8988T (cell line): ENCODE measurements at regions not wholly inside any gene's neighbourhood (a gene's known extent, or its start where the extent isn't known, plus 50 kb on each side); places are given as distances from the start of the nearest gene placed in this dataset.
"Not testable (repeated sequence)": the region's sequence is repeated elsewhere in the genome, so short reads cannot be mapped to it uniquely, and the experiment has no call there.

Experiments used
- DNase-seq: peaks from one replicate; pipeline ENCODE4 v3.0.0; 2011

DNA sequence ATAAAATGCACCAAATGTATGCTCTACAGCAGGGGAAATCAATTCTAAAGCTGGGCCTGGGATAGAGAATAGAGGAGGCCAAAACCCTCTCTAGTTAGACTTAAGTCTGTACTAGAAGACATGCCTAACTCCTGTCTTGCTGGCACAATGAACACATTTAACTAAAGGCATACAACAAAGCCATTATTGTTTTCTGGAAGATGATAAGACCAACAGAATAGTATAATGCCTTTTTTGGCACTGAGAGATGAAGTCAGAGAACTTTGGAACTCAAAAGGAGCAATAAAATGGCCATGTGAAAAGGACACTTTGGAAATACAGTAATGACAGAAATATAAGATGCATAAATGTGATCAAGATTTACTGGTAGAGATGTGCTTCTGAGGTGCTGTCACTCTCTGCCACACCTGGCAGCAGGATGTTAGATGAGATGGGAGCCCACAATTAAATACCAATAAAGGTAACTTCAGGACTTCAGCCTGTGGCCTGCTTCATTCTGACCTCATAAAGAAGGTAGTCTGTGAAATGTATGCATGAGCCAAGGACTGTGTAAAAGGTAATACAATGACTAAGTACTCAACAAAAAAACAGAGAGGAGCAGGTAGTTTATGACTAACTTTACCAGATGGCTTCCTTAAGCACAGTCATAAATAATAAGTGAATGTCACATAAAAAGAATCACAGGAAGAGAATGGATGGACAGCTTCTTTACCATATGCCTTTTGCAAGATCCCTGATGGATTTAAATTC lies 333.4 kb downstream of the BCKDHB start:
- DNase-seq, result no peak

DNA sequence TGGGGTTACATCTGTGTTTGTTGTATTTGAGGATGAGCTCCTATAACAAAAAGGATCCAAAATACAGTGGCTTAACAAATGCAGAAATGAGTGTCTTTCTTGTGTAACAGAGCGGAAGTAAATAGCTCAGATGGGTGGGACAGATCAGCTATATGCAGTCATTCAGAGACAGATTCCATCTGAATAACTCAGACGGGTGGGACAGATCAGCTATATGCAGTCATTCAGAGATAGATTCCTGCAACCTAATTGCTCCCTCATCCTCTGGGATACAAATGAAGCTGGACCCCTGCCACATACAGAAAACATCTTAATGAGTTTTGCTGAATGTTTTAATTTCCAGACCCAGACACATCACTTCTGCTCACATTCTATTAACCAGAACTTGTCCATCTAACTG lies 332.3 kb downstream of the BCKDHB start:
- peak; percentile 20 for DNase-seq

DNA sequence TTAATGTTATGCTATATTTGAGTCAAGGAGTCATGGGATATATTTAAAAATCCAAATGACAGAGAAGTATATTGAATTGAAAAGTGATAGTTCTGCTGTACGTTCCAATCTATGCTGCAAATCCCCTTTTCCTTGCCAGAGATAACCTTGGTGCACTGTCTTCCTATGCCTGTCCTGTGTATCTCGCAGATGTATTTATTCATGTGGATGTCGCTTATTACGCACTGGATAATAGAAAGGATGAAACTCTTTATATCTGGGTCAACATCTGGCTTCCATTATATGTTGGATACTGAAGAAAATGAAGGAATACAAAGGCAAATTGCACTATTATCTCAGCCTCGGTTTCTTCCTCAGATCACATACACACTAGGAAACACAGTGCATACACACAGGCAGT lies 331.3 kb downstream of the BCKDHB start:
- DNase-seq, result no peak

DNA sequence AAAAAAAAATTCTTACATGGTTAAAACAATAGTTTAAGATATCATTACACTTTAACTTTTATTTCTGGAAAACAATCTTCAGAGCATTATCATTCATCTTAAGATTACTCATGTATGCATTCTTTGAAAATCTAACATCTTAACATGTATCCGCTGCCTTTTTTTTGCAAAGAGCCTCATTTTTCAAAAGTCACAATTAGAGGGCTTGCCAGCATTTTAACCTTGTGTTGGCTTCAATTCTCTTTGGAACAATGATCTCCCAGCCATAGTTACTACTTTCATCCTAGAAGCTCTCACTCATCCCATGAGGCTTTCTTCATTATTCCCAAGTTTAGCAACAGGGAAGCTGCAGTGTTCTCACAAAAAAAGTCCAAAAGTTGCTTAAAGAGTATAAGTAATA lies 330.8 kb downstream of the BCKDHB start:
- no peak for DNase-seq

DNA sequence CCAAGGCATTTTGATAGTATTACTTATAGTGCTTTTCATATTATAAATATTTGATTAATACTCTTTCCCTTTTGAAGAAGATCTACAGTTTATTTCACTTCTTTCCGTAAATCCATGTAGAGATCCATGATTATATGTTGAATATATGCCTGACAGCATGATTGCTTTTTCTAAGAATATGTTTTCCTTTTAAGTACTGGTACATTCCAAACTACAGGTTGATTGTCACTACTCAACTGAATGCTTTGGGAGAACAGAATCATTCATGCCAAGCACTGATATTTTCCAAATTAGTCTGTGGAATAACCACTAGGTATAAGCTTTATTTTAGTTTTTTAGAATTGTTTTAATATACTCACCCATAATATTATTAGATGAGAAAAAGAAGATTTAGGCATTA lies 330.2 kb downstream of the BCKDHB start:
- no peak for DNase-seq

DNA sequence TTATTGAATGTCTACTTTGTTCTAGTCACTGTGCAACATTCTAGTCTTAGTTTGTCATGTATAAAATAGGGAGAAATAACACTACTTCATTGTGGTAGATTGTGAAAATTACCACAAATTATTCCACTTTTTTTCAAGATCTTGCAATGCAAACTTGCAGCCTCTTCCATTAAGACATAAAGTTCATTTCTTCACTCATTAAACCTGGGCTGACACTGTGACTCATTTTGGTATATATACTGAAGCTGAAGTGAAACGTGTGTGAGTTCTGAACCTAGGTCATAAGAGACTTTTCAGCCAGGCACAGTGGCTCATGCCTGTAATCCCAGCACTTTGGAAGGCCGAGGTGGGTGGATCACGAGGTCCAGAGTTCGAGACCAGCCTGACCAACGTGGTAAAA lies 329.0 kb downstream of the BCKDHB start:
- DNase-seq, result no peak

DNA sequence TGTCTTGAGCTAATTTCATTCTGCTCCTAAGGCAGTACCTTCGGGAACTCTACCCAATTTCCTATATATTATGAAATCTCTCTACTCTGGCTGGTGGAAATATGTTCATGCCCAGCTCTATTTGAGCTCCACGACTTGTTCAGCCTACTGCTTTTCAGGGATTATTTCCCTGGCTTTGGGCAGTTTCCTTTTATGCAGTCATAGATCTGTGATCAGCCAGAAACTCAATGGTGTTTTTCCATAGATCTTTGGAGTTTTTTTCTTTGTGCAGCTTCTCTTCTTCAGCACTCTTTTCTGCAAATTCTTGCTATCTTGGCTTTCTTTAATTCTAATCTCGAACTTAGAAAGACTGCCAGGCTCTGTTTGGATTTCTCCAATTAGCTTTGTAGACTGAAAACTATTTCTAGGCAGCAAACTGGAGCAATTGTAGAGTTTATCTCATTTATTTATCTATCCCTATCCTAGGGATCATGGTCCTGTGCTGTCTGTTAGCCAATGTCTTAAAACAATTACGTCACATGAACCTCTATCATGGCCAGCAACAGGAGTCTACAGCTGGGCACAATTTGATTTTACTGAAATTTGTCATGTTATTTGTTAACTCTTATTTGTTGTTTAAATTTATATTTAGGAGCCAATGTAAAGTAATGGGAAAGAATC lies 328.4 kb downstream of the BCKDHB start:
- no peak for DNase-seq

DNA sequence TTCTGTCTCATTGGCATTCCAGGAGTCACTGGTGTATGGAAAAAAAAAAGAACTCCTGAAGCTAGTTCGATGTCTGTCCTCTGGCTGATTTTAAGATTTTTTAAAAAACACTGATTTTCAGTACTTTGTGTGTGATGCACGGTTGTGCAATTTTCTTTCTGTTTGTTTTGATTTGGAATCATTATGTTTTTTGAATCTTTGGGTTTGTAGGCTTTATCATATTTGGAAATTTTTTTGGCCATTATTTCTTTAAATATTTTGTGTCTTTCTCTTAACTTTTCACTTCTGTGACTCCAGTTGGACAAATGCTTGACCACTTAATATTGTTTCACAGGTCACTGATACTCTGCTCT lies 327.2 kb downstream of the BCKDHB start:
- no peak for DNase-seq

DNA sequence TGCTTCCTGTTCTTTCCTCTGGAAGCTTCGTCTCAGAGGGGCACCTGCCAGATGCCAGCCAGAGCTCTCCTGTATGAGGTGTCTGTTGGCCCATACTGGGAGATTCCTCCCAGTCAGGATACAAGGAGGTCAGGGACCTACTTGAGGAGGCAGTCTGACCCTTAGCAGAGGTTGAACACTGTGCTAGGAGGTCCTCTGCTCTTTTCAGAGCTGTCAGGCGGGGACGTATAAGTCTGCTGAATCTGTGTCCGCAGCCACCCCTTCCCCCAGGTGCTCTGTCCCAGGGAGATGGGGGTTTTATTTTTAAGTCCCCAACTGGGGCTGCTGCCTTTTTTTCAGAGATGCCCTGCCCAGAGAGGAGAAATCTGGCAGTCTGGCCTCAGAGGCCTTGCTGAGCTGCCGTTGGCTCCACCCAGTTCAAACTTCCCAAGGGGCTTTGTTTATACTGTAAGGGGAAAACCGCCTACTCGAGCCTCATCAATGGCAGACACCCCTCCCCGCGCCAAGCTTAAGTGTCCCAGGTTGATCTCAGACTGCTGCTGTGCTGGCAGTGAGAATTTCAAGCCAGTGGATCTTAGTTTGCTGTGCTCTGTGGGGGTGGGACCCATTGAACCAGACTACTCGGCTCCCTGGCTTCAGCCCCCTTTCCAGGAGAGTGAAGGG lies 326.7 kb downstream of the BCKDHB start:
- DNase-seq, result no peak

DNA sequence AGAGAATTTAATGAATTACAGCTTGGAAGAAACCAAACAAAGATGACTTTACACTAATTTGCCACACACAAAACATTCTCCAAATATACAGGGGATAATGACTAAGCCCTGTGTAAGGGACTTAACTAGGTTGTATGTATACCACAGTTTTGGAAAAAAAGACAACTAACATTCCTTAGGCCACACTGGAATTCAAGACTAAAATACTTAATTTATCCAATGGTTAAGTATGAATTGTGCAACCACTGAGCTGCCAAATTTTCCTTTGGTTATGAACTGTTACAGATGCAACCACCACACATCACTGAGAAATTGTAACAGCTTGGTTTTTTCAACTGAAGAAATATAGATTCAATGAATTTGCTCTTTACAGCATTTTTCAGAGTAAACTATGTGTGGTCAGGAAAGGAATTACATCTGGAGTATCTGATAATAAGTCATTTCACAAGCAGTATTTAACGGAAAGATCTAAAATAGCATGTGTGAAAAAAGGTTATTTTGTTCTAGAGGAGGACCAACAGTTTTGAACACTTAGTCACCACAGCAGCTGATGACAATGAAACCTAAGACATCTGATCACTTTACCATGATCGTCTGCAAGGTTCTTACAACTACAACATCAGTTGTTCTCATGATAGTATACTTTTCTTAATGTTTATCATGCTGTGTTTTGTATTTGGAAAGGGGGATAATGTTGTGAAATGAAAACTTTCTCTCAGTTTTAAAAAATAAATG lies 318.8 kb downstream of the BCKDHB start:
- DNase-seq, result no peak

DNA sequence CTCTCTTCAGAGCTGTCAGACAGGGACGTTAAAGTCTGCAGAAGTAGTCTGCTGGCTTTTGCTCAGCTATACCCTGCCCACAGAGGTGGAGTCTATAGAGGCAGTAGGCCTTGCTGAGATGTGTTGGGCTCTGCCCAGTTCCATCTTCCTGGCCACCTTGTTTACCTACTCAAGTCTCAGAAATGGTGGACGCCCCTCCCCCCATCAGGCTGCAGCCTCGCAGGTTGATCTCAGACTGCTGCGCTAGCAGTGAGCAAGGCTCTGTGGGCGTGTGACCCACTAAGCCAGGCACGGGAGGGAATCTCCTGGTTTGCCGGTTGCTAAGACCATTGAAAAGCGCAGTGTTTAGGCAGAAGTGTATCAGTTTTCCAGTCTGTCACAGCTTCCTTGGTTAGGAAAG lies 305.0 kb downstream of the BCKDHB start:
- no peak for DNase-seq

DNA sequence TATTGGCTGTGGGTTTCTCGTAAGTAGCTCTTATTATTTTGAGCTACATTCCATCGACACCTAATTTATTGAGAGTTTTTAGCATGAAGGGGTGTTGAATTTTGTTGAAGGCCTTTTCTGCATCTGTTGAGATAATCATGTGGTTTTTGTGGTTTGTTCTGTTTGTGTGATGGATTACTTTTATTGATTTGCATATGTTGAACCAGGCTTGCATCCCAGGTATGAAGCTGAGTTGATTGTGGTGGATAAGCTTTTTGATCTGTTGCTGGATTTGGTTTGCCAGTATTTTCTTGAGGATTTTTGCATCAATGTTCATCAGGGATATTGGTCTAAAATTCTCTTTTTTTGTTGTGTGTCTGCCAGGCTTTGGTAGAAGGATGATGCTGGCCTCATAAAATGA lies 301.5 kb downstream of the BCKDHB start:
- not testable (repeated sequence) for DNase-seq

DNA sequence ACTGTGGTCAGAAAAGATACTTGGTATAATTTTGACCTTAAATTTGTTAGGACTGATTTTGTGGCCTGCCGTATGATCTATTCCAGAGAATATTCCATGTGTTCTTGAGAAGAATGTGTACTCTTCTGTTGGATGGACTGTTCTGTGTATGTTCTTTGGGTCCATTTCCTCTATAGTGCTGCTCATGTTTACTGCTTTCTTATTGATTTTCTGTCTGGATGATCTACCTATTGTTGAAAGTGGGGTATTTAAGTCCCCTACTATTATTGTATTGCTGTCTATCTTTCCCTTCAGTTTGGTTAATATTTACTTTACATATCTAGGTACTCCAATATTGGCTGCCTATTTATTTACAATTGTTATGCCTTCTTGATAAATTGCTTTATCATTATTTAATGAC lies 298.4 kb downstream of the BCKDHB start:
- DNase-seq, result no peak

DNA sequence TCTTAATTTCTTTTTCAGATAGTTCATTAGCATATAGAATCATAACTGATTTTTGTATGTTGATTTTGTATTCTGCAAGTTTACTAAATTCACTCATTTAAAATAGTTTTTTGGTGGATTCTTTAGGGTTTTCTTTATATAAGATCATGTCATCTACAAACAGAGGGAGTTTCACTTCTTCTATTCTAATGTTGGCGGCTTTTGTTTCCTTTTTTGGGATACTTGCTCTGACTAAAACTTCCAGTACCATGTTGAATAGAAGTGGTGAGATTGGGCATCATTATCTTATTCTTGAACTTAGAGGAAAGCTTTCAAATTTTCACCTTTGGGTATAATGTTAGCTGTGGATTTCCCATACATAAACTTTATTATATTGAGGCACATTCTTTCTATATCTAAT lies 296.9 kb downstream of the BCKDHB start:
- no peak for DNase-seq

DNA sequence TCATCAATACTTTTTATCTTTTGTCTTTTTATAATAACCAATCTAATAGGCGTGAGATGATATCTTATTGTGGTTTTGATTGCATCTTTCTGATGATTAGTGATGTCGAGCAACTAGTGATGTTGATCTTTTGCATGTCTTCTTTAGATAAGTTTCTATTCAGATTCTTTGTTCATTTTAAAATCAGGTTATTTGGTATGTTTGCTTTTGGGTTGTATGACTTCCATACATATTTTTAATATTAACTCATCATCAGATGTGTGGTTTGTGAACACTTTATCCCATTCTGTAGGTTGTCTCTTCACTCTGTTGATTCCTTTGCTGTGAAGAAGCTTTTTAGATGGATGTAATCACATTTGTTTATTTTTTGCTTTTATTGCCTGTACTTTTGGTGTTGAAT lies 295.8 kb downstream of the BCKDHB start:
- DNase-seq, result no peak
